ENCODE measurements at regions not wholly inside any gene's neighbourhood (a gene's known extent, or its start where the extent isn't known, plus 50 kb on each side); places are given as distances from the start of the nearest gene placed in this dataset.
"Not testable (repeated sequence)": the region's sequence is repeated elsewhere in the genome, so short reads cannot be mapped to it uniquely, and the experiment has no call there.

GRCh38 chr4:114252499-114252898 is 273.1 kb upstream of the ARSJ start:
- TF ChIP-seq CTCF (IDR thresholded peaks at IDR 0.05) = no peak
- DNase-seq (ENCODE audit: low spot score) = no peak
- ATAC-seq (ENCODE audit: low FRiP score) = no peak

GRCh38 chr4:114257501-114257900 is 278.1 kb upstream of the ARSJ start:
- DNase-seq (ENCODE audit: low spot score) (no peak), ATAC-seq (ENCODE audit: low FRiP score) (no peak)
- TF ChIP-seq CTCF (IDR thresholded peaks at IDR 0.05) = no peak

- not testable (repeated sequence) for ATAC-seq (ENCODE audit: low FRiP score); DNase-seq (ENCODE audit: low spot score)
These were observed 283.0 kb upstream of the ARSJ start for GRCh38 chr4:114262421-114262820.

DNA sequence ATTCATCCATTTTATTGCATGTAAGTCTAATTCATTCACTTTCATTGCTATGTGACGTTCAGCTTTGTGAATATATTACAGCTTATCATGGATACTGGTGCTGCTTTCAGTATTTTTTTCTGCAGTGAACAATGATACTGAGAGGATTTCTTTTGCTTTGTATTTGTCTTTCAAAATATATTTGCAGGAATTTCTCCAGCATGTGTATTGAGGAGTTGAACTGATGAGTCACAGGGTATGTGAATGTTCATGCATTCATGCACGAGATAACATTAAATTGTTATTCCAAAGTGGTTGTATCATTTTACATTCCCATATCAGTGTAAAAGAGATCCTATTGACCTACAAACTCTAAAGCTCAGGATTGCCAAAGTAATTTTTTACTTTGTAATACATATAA is 283.8 kb upstream of the ARSJ start:
- no peak for TF ChIP-seq CTCF (IDR thresholded peaks at IDR 0.05)
- no peak for DNase-seq (ENCODE audit: low spot score)
- ATAC-seq (ENCODE audit: low FRiP score) = no peak

DNA sequence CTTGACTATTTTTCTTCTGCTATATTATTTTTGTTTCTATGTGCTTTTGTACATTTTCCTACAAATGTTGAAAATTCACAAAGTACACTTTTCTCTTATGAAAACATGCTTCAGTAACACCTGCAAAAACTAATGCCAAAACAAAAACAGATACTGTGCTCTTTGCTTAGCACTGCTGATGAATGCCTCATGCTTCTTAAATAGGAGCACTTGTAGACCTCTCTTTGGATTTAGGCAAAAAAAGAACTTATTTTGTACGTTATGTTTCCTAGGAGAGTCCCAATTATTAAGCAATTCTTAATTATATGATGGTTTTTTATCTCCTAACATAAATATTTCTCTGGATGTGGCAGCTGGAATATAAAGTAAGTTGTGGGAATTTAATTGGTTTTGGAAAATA is 285.0 kb upstream of the ARSJ start:
- ATAC-seq (ENCODE audit: low FRiP score) (no peak), DNase-seq (ENCODE audit: low spot score) (no peak)
- TF ChIP-seq CTCF (IDR thresholded peaks at IDR 0.05) = no peak

- no peak for ATAC-seq (ENCODE audit: low FRiP score)
- TF ChIP-seq CTCF (IDR thresholded peaks at IDR 0.05) = no peak
- no peak for DNase-seq (ENCODE audit: low spot score)
These were observed 285.4 kb upstream of the ARSJ start for GRCh38 chr4:114264877-114265291.

- DNase-seq (ENCODE audit: low spot score) (no peak), ATAC-seq (ENCODE audit: low FRiP score) (no peak)
- TF ChIP-seq CTCF (IDR thresholded peaks at IDR 0.05) = no peak
These were observed 285.9 kb upstream of the ARSJ start for GRCh38 chr4:114265342-114265741.

DNA sequence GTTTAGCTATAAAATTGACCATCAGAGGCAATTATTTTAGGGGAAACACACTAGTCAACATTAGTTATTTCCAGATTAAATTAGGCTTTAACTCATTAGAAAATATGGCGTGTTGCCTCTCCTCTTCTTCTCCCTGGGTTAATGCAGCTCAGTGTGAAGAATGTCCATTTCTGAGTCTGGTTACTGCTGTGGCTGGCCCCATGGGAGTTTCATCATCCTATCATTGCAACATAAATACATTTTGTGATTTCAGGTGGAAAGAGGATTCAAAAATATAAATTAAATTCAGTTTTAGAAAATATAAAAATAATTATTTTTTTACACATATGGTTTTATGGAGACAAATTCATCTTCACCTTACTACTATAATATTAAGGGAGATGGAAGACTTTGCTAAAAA is 288.5 kb upstream of the ARSJ start:
- no peak for ATAC-seq (ENCODE audit: low FRiP score)
- DNase-seq (ENCODE audit: low spot score) = no peak
- TF ChIP-seq CTCF (IDR thresholded peaks at IDR 0.05) = no peak

Measured in omental fat pad (tissue), 3 donors.